Endothelial cell of umbilical vein (primary cell): ENCODE measurements at regions not wholly inside any gene's neighbourhood (a gene's known extent, or its start where the extent isn't known, plus 50 kb on each side); places are given as distances from the start of the nearest gene placed in this dataset.

Source experiments
- BruUV-seq: library from RNA; stranded (reverse); fragments of 400-500 nt; replicated peaks from 2 replicates; lab custom pipeline; 2021; lab: Mats Ljungman, UMichigan
- CTCF ChIA-PET: fragments of 300-600, 350-600 bp; sonication (Branson Sonifier 250); formaldehyde crosslinking; loops from one replicate; lab custom pipeline; 2021; ENCODE audit warnings: antibody characterized with exemption, inconsistent platforms; lab: Charles Lee
- POLR2A ChIA-PET: fragments of 300-600, 350-600 bp; sonication (Branson Sonifier 250); formaldehyde crosslinking; loops from one replicate; lab custom pipeline; 2021; ENCODE audit warnings: antibody characterized with exemption, inconsistent platforms; lab: Charles Lee
- DNase-seq: peaks from one replicate; pipeline ENCODE4 v3.0.0-alpha.2; 2011; ENCODE audit warnings: low read depth, low spot score
- FAIRE-seq: peaks from 2 replicates; lab custom pipeline; 2011; peaks lifted over from hg19 to GRCh38; lab: Jason Lieb, UNC
- H2AFZ ChIP-seq: 2 replicates; pipeline ENCODE4 v1.6.0; 2012; ENCODE audit warnings: low read depth, low read length, control low read depth, inconsistent platforms
- H3K27ac ChIP-seq: 2 replicates; pipeline ENCODE4 v1.5.1; 2011; ENCODE audit warnings: low read depth, mild to moderate bottlenecking, control low read depth, low read length, moderate library complexity; ENCODE audit not compliant: insufficient read depth
- H3K27me3 ChIP-seq, 2 experiments: 2 replicates each; pipeline versions ENCODE4 v1.6.0 to v1.6.1; 2011; ENCODE audit warnings: low read length in 2 of 2, mixed read lengths in 1 of 2; ENCODE audit not compliant: control insufficient read depth in 2 of 2, insufficient read depth in 2 of 2
- H3K36me3 ChIP-seq, 2 experiments: 2 replicates in 1 of 2; 3 replicates in 1 of 2; pipeline ENCODE4 v1.5.1; 2011; ENCODE audit warnings: low read length in 2 of 2, mild to moderate bottlenecking in 1 of 2, moderate library complexity in 1 of 2; ENCODE audit not compliant: control insufficient read depth in 2 of 2, insufficient read depth in 2 of 2; ENCODE audit errors: extremely low read depth in 1 of 2
- H3K4me1 ChIP-seq: 3 replicates; pipeline ENCODE4 v1.5.1; 2011; ENCODE audit warnings: mild to moderate bottlenecking, low read length; ENCODE audit not compliant: control insufficient read depth, insufficient read depth; ENCODE audit errors: extremely low read depth
- H3K4me2 ChIP-seq: 2 replicates; pipeline ENCODE4 v1.6.1; 2011; ENCODE audit warnings: low read length, control low read depth, mixed read lengths; ENCODE audit not compliant: insufficient read depth
- H3K4me3 ChIP-seq, 3 experiments: fragments of 200-600 bp in 1 of 3; sonication (generic), shearing (Covaris generic) in 1 of 3; replicated peaks in 1 of 3; 2 replicates each; pipeline ENCODE4 v1.5.1; 2011 to 2016; ENCODE audit warnings: control low read depth in 3 of 3, low read length in 3 of 3, mild to moderate bottlenecking in 2 of 3, inconsistent platforms in 1 of 3, low read depth in 1 of 3, moderate library complexity in 1 of 3; ENCODE audit not compliant: insufficient read depth in 1 of 3
- H3K79me2 ChIP-seq: 2 replicates; pipeline ENCODE4 v1.6.0; 2012; ENCODE audit warnings: low read length, inconsistent platforms; ENCODE audit not compliant: control insufficient read depth, insufficient read depth
- H3K9ac ChIP-seq: replicated peaks from 2 replicates; pipeline ENCODE3; 2011; ENCODE audit warnings: low read length, control low read depth; ENCODE audit not compliant: insufficient read depth; ENCODE audit errors: extremely low read depth
- H3K9me1 ChIP-seq: replicated peaks from 3 replicates; pipeline ENCODE4 v1.6.0; 2011; ENCODE audit warnings: mild to moderate bottlenecking, low read length; ENCODE audit not compliant: control insufficient read depth, insufficient read depth; ENCODE audit errors: extremely low read depth
- H3K9me3 ChIP-seq: replicated peaks from 2 replicates; pipeline ENCODE4 v1.5.1; 2012; ENCODE audit warnings: low read length, inconsistent platforms; ENCODE audit not compliant: control insufficient read depth, insufficient read depth
- H4K20me1 ChIP-seq: replicated peaks from 2 replicates; pipeline ENCODE3; 2011; ENCODE audit warnings: mild to moderate bottlenecking, low read length; ENCODE audit not compliant: control insufficient read depth, insufficient read depth; ENCODE audit errors: extremely low read depth
- EZH2 ChIP-seq: IDR thresholded peaks from 2 replicates; pipeline ENCODE4 v1.6.1; 2012; ENCODE audit warnings: borderline replicate concordance, low read depth, mild to moderate bottlenecking, moderate library complexity, low read length, inconsistent platforms; ENCODE audit not compliant: severe bottlenecking
- FOS ChIP-seq: IDR thresholded peaks from 2 replicates; pipeline ENCODE4 v1.6.1; 2011; ENCODE audit warnings: mild to moderate bottlenecking, low read length, moderate library complexity, borderline replicate concordance; ENCODE audit not compliant: insufficient read depth
- GATA2 ChIP-seq: IDR thresholded peaks from 2 replicates; pipeline ENCODE4 v1.7.0; 2011; ENCODE audit warnings: low read depth, mild to moderate bottlenecking, moderate library complexity, mixed read lengths, low read length; ENCODE audit not compliant: insufficient read length, insufficient read depth
- JUN ChIP-seq: IDR thresholded peaks from 2 replicates; pipeline ENCODE4 v1.6.1; 2011; ENCODE audit warnings: borderline replicate concordance, low read depth; ENCODE audit not compliant: insufficient read length, insufficient read depth
- MYC ChIP-seq: IDR thresholded peaks from one replicate; pipeline ENCODE4 v1.6.1; 2011; ENCODE audit warnings: mild to moderate bottlenecking, low read depth, low read length
- POLR2A ChIP-seq: IDR thresholded peaks from 2 replicates; pipeline ENCODE4 v1.6.1; 2012; ENCODE audit warnings: low read depth, mild to moderate bottlenecking, control low read depth, low read length
- POLR2AphosphoS5 ChIP-seq: IDR thresholded peaks from 2 replicates; pipeline ENCODE4 v1.6.1; 2012; ENCODE audit warnings: low read depth, mild to moderate bottlenecking, control low read depth, low read length, moderate library complexity; ENCODE audit not compliant: insufficient read depth
- dilution Hi-C: fragments of 300-500 bp; cut with MboI; formaldehyde crosslinking; loops from one replicate; pipeline ENCODE4 v1.15.0; 2019; ENCODE audit warnings: low sequenced_read_pairs; ENCODE audit not compliant: extremely low pct_ligation_motif_present
- intact Hi-C: fragments of 100-400 bp; cut with micrococcal nuclease; formaldehyde crosslinking; loops from one replicate; pipeline ENCODE4 v1.10.0; 2022
- TF ChIP-seq, protein P1 (sequence below), 2 donors: IDR thresholded peaks; 1 replicate in 1 of 2; 2 replicates in 1 of 2; pipeline ENCODE4 v1.5.1; 2011; ENCODE audit warnings: low read length in 2 of 2, mild to moderate bottlenecking in 2 of 2, moderate library complexity in 2 of 2, control low read depth in 1 of 2, inconsistent platforms in 1 of 2, low read depth in 1 of 2; ENCODE audit not compliant: insufficient read depth in 1 of 2; ENCODE audit errors: extremely low read depth in 1 of 2
- TF ChIP-seq, protein P2 (sequence below): IDR thresholded peaks from 2 replicates; pipeline ENCODE4 v1.6.1; 2011; ENCODE audit not compliant: insufficient read depth, insufficient read length

DNA sequence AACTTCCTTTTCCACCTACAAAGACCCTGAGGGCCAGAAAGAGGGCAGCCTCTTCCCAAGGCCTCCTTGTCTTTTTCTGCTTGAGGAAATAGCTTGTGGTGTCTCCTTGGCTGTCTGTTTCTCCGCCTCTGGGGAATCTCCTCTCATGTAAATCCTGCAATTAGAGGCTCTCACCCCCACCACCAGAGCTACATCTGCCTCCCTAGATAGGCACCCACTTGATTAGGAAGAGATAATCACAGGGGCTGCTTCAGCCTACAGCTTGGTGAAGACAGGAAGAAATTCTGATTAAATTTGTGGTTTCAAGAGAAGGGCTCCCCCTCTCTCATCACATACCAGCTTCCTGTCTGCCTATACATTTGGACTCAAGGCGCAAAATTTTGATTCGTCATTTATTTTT, 75.6 kb downstream of the TLR4 start:
- Histone ChIP-seq H3K36me3 (no peaks in the 10 kb centered on the region), H3K79me2 (no peaks in the 10 kb centered on the region), H3K4me3 (no peak overlapping the region), H3K27me3 (peaks cover 0 to 4% of the 10 kb centered on the region in 2 experiments), H3K9me1 (no peaks in the 10 kb centered on the region), H2AFZ (no peak overlapping the region), H3K4me1 (peaks cover 7% of the 10 kb centered on the region), H4K20me1 (no peaks in the 10 kb centered on the region), H3K4me2 (no peak overlapping the region), H3K9me3 (no peaks in the 10 kb centered on the region), H3K9ac (no peak overlapping the region), H3K27ac (no peak overlapping the region)
- intact Hi-C loops (loop anchor here (2.0 to 10.0 kb wide), 2 partner anchors 25 to 815 kb away; no protein-coding TSS in a partner anchor), dilution Hi-C loops (no loop called here)
- no TSS peak for BruUV-seq
- ChIA-PET POLR2A (no interaction called here), CTCF (interaction anchor here (1.0 kb wide), 1 partner anchor 102 kb away, joined by 4 read pairs; no protein-coding TSS in a partner anchor)
- FAIRE-seq (no peak), DNase-seq (no peak)
- TF ChIP-seq POLR2A (no peak), FOS (no peak), JUN (no peak), GATA2 (no peak), POLR2AphosphoS5 (no peak), MYC (no peak), EZH2 (no peak)
- TF ChIP-seq, protein P1, sequence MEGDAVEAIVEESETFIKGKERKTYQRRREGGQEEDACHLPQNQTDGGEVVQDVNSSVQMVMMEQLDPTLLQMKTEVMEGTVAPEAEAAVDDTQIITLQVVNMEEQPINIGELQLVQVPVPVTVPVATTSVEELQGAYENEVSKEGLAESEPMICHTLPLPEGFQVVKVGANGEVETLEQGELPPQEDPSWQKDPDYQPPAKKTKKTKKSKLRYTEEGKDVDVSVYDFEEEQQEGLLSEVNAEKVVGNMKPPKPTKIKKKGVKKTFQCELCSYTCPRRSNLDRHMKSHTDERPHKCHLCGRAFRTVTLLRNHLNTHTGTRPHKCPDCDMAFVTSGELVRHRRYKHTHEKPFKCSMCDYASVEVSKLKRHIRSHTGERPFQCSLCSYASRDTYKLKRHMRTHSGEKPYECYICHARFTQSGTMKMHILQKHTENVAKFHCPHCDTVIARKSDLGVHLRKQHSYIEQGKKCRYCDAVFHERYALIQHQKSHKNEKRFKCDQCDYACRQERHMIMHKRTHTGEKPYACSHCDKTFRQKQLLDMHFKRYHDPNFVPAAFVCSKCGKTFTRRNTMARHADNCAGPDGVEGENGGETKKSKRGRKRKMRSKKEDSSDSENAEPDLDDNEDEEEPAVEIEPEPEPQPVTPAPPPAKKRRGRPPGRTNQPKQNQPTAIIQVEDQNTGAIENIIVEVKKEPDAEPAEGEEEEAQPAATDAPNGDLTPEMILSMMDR (IDR thresholded peaks at IDR 0.05; ENCODE audit: extremely low read depth in 1 of 2, insufficient read depth in 1 of 2, low read depth in 1 of 2, low read length in 2 of 2) = no peak
- TF ChIP-seq, protein P2, sequence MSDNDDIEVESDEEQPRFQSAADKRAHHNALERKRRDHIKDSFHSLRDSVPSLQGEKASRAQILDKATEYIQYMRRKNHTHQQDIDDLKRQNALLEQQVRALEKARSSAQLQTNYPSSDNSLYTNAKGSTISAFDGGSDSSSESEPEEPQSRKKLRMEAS = no peak
